ENCODE measurements at regions not wholly inside any gene's neighbourhood (a gene's known extent, or its start where the extent isn't known, plus 50 kb on each side); places are given as distances from the start of the nearest gene placed in this dataset.
"Not testable (repeated sequence)": the region's sequence is repeated elsewhere in the genome, so short reads cannot be mapped to it uniquely, and the experiment has no call there.

DNA sequence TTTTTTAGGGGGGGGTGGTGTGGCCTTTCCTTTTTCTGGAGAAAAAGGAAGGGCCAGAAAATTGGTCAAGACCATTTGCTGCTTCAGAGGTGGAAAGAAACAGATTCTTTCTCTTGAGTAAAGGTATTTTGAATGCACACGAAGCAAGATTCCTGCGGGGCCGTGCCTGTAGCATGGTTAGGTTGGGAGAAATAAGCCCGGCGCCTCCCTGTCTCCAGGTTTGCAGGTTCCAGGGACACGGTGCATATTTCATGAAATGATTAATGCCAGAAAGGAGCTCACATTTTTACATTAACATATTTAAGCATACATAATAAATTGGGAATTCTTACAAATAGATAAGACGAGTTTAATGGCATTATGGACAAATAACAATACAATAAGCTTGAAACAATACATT is 409.5 kb upstream of the IRX1 start:
- DNase-seq: no peak

DNA sequence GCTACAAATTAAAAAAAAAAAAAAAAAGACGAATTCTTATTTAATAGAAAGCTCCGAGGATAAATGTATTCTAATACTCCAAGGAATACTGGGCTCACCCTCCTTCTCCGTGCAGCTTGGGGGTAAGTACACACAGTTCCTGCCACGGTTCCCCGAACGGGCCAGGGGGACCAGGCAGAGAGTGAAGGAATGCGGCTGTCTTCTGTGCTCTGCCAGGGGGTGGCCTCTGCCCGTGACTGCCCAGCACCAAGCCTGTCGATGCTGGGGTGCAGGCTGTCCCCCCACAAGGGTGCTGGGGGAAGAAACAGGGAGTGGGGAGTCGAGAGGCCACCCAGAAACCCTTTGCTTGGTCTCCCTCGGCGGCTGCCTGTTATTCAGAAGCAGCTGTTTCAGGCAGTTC is 410.1 kb upstream of the IRX1 start:
- DNase-seq: no peak

DNA sequence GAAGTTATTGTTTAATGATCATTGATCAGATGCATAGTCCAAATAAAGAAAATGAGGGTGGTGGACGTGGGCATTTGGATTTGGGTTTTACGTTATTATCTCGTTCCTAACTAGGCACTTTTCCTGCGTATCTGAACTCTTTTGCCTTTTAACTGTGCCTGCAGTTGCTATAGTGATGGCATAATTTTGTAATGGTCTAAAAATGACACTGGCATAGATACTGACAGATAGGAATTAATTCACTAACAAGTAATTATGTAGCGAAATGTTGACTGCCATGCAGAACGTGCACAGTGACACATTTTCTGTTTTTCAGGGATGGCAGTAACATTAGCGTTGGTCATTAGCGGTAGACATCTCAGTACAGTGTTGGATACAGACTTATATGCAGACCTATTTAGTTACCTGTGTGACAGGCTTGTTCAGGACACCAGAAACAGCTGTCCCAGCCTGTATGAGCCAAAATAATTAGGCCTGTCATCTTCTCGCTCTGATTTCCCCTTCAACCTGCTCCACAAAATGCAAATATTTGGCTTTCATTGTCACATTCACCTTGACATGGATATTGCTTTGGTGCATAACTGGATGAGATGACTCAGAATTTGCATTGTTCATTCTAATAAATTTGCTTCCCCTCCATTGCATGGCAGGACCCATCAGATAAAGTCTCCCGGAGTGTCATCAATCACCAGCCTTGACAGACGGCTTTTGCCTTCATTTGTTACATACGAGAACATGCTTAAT is 413.3 kb upstream of the IRX1 start:
- DNase-seq: no peak

DNA sequence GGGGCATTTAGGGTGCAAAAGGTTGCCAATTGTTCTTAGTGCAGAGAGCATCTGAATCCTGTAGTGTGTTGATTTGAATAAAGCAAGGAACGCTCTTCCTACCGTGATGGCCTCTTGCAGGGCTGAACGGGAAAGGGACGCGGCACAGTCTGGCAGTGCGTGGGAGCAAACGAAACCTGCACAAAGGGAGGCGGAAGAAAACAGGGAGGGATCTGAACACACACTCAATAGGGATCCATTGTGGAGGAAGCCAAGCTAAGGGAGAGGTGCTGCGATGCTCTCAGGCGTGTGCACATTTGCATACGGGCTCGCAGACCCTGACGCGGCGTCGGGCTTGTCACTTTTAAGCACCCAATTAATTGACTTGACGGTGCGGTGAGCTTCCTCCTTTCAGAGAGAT is 414.0 kb upstream of the IRX1 start:
- DNase-seq: no peak

- DNase-seq: no peak
Measured at GRCh38 chr5:3180636-3181035, 415.0 kb upstream of the IRX1 start.

DNA sequence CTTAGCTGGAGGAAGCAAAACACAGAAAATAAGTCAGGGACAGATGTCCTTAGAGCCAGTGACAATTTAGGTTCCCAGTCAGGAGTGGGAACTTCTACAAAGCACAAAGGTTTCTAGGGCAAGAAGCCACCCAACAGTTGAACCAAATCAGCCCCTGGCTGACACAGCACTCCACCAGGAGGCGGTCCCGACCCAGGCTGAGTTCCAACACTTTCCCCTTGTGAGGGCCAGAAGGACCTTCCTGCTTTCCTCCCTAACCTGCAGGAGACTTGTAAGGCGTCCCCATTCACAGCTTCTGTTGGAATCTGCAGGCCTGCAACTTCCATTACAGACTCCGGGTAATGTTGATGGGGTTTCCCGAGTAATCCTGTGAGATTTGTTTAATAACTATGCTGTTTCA is 416.4 kb upstream of the IRX1 start:
- no peak for DNase-seq

- no peak for DNase-seq
Measured at GRCh38 chr5:3177338-3177737, 418.3 kb upstream of the IRX1 start.

DNA sequence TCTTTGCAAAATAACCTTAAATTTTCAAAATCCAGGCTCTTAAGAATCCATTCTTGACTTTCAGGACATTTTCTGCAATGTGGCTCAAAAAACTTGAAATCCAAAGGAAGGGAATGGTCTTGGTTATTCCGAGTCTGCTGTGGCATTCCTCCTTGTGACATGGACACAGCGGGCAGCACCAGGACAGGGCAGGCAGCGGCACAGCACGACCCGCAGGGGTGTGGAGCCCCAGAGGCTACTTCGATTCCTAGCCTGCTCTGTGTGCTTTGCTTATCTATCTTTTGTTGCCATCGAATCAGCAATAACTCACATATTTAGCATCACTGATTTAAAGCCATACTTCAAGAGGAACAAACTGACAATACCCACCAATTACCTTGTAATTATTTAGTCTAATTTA is 420.2 kb upstream of the IRX1 start:
- no peak for DNase-seq

DNA sequence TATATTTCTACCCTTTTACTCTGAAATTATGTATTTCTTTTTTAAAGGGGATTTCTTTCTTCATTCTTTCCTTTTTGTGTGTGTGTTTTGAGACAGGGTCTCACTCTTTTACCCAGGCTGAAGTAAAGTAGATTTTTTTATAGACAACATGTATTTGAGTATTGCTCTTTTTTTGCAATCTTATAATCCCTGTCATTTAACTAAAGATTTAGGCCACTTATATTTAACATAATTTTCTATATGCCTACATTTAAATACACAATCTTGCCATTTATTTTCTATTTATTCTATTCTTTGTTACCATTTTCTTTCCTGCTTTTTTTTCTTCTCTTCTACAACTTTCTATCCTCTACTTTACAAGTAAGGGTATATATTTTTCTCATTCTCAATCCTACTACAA is 416.0 kb upstream of the IRX2 start:
- no peak for DNase-seq

DNA sequence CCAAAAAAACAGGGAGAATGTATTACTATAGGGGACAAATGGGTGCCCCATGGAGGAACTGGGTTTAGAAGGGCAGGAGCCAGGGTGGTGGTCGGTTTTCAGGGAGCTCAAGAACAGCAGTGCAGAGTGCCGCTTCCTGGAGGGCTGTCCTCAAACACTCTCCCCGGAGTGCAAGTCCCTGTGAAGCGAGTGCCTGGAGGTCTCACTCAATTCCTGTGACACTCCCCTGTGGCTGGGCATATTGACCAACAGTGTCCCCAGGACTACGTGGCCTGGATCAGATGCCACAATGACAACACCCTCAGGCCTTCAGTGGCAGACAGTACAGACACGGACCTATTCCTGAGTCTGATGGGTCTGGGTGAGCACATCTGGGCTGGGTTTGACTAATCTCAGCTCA is 412.1 kb upstream of the IRX2 start:
- no peak for DNase-seq

DNA sequence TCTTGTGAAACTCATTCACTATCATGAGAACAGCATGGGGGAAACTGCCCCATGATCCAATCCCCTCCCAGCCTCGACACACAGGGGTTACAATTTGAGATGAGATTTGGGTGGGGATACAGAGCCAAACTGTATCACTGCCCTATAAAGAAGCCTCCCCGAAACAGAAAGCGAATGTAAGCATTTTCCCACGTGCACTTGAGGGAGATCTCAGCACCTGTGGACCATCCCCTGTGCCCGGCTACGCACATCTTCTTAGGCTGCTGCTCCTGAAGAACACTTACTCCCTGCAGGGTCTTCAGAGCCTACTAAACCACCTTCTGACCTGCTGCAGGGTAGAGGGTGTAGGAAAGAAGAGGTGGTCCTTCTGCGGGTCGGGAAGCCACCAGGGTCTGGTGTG is 410.2 kb upstream of the IRX2 start:
- no peak for DNase-seq

- no peak for DNase-seq
Measured at GRCh38 chr5:3157214-3157613, 405.7 kb upstream of the IRX2 start.

GRCh38 chr5:3155717-3156116 is 404.2 kb upstream of the IRX2 start:
- no peak for DNase-seq

GRCh38 chr5:3155046-3155445 is 403.6 kb upstream of the IRX2 start:
- DNase-seq: no peak

- no peak for DNase-seq
Measured at GRCh38 chr5:3153906-3154305, 402.4 kb upstream of the IRX2 start.

DNA sequence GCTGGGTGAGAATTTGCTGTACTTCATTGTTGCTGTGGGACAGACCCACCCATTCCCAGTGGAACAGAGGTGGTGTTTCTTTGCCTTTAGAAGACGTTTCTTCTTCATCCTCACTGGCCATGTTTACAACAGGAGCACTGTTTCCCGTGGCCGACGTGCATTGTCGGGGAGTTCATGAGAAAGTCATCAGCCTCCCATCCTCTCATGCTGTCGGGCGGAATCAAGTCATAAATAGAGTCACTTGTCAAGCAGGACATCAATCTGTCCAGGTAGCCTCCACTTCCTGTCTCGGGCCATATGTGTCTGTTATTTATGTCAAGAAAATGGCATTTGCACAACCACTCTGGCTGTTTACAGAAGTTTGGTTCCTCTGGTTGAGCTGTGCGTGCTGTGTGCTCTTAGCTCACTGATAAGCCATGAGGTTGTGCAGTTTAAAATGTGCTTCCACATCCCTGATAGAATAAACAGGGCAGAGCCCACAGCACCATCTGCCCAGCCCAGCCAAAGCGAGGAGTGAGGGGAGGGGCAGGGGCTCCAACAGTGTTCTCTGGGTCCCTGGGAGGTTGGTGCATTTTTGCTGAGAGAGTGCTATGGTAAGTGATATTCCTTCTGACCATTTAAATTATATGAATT is 401.9 kb upstream of the IRX2 start:
- no peak for DNase-seq

- no peak for DNase-seq
Measured at GRCh38 chr5:3149899-3150298, 398.4 kb upstream of the IRX2 start.

- DNase-seq: not testable (repeated sequence)
Measured at GRCh38 chr5:3147405-3147804, 395.9 kb upstream of the IRX2 start.

DNA sequence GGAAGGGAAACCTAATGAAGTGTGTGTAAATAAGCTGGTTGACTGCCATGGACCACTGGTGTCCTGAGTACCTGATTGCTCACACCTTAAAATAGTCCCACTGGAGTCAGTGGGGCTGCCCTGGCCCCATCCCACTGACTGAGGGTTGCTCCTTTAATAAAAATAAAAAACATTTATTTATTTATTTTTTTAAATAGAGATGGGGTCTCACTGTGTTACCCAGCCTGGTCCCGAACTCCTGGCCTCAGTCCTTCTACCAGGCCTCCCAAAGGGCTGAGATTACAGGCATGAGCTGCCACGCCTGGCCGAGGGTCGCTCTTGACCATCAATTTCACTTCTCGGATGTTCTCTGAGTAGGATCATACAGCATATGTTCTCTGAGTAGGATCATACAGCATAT is 394.2 kb upstream of the IRX2 start:
- no peak for DNase-seq

- no peak for DNase-seq
Measured at GRCh38 chr5:3143382-3143781, 391.9 kb upstream of the IRX2 start.

DNA sequence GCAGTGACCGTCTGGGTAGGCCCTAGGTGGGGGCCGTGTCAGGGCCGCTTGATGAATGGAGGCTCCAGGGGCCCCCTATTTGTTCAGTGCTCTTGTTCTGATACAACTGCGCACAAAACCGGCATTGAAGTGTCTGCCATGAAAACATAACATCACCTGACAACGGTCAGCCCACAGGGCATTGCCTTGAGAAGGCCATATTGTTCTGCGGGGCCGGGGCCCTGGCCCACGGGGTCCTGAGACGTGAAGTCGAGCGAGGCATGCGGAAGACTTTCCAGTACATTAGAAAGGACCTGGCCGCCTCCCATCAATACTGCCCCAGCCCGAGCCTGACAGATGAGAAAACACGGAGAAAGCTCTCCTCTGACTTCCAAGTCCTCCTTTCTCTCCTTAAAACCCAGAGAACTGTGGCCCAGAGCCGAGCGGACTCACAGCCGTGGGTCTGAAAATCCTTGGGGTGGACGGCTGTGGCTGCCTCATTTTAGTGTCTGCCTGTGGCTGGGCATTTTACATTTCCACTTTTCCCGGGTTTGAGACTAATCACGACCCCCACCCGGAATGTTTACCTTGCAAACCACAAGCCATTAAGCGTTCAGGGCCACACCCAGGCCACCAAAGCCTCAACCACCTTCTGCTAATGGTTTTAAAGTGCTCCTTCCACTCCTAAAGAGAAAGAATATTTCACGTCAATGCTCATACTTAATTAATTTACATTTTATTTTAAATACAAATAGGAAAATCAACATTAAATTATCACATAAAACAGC is 391.0 kb upstream of the IRX2 start:
- no peak for DNase-seq

DNA sequence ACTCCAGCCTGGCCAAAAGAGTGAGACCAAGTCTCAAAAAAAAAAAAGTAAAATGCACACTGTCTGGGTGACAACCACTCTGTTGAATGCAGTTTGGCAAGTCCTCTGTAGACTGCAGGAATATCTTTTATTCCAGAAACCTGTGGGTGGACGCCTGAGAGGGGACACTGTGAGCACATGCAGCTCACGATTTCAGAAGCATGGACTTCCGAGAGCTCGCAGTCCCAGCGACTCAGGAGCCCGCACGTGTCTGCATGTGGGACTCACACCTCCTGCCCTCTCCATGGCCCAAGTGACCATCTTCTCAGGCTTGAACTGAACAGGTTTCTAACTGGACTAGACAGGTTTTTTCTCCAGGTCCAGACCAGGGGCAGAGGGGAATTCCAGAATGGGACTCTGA is 388.6 kb upstream of the IRX2 start:
- no peak for DNase-seq

GRCh38 chr5:3139499-3139931 is 388.0 kb upstream of the IRX2 start:
- DNase-seq: no peak

DNA sequence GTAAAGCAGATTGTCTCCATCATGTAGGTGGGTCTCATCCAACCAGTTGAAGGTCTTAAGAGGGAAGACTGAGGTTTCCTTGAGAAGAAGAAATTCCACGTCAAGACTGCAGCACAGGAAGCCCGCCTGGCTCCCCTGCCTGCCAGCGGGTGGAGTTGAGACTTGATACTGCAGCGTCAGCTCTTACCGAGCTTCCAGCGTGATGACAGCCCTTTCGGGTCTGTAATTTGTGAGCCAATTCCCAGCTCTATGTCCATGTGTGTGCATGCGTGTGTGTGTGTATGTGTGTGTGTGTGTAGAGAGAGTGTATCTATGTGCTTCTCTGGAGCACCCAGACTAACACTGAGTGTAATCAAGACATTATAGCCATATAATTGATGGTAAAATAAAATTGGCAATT is 379.7 kb upstream of the IRX2 start:
- no peak for DNase-seq

All from activated gamma-delta T cell (primary cell).